ENCODE measurements at regions not wholly inside any gene's neighbourhood (a gene's known extent, or its start where the extent isn't known, plus 50 kb on each side); places are given as distances from the start of the nearest gene placed in this dataset.

DNA sequence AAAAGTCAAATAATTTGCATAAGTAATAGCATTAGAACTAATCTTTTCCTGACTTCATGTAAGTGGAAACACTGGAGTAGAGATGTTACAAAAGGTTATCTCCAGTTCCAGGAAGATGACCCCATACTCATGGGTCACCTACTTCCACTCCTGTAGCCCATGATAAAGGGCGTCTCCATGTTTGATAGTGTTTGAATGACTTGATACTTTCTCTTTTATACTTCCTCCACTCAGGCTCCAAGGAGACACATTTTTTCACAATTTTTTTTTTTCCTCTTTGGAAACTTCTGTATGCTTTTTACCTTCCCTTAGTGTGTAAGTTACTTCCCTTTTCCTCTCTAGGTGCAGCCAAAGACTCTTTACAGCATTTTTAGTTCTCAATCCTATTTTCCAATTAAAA is 382.1 kb upstream of the B3GALT2 start:
- no peak for DNase-seq (ENCODE audit: low read depth, low spot score)
- no peak overlapping the region for H3K4me2 ChIP-seq (ENCODE audit: insufficient read depth, low read length)
- no peak overlapping the region for H3K27ac ChIP-seq (ENCODE audit: insufficient read depth, low read depth, low read length)
- no peaks in the 10 kb centered on the region for H3K4me1 ChIP-seq (ENCODE audit: control insufficient read depth, extremely low read depth, insufficient read depth, low read length)
- H3K9me1 ChIP-seq (replicated peaks; ENCODE audit: control insufficient read depth, extremely low read depth, insufficient read depth, low read length): no peaks in the 10 kb centered on the region
- H3K9ac ChIP-seq (replicated peaks; ENCODE audit: extremely low read depth, insufficient read depth, low read length): no peak overlapping the region
- intact Hi-C loops (cut with micrococcal nuclease) (no loop called here), dilution Hi-C loops (cut with MboI; ENCODE audit: extremely low pct_ligation_motif_present, low sequenced_read_pairs) (no loop called here)
- BruUV-seq (replicated peaks): no TSS peak
- no peaks in the 10 kb centered on the region for H3K9me3 ChIP-seq (replicated peaks; ENCODE audit: control insufficient read depth, insufficient read depth, low read length)
- H3K79me2 ChIP-seq (ENCODE audit: control insufficient read depth, insufficient read depth, low read length): no peaks in the 10 kb centered on the region
- no peak for FAIRE-seq
- no peaks in the 10 kb centered on the region for H3K36me3 ChIP-seq (ENCODE audit: control insufficient read depth in 2 of 2, extremely low read depth in 1 of 2, insufficient read depth in 2 of 2, low read length in 2 of 2)
- no peaks in the 10 kb centered on the region for H3K27me3 ChIP-seq (ENCODE audit: control insufficient read depth in 2 of 2, insufficient read depth in 2 of 2, low read length in 2 of 2)
- H2AFZ ChIP-seq (ENCODE audit: low read depth, low read length): no peak overlapping the region
- H4K20me1 ChIP-seq (replicated peaks; ENCODE audit: control insufficient read depth, extremely low read depth, insufficient read depth, low read length): no peaks in the 10 kb centered on the region
- H3K4me3 ChIP-seq (replicated peaks in 1 of 3; ENCODE audit: insufficient read depth in 1 of 3, low read depth in 1 of 3, low read length in 3 of 3): no peak overlapping the region
- TF ChIP-seq FOS (IDR thresholded peaks at IDR 0.05; ENCODE audit: borderline replicate concordance, insufficient read depth, low read length): no peak
- no peak for TF ChIP-seq EZH2 (IDR thresholded peaks at IDR 0.05; ENCODE audit: borderline replicate concordance, low read depth, low read length, severe bottlenecking)
- no peak for TF ChIP-seq MYC (IDR thresholded peaks at IDR 0.05; ENCODE audit: low read depth, low read length)
- TF ChIP-seq POLR2A (IDR thresholded peaks at IDR 0.05; ENCODE audit: low read depth, low read length): no peak
- TF ChIP-seq, protein P1, sequence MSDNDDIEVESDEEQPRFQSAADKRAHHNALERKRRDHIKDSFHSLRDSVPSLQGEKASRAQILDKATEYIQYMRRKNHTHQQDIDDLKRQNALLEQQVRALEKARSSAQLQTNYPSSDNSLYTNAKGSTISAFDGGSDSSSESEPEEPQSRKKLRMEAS (IDR thresholded peaks at IDR 0.05; ENCODE audit: insufficient read depth, insufficient read length): no peak
- TF ChIP-seq JUN (IDR thresholded peaks at IDR 0.05; ENCODE audit: borderline replicate concordance, insufficient read depth, insufficient read length, low read depth): no peak
- no peak for TF ChIP-seq POLR2AphosphoS5 (IDR thresholded peaks at IDR 0.05; ENCODE audit: insufficient read depth, low read depth, low read length)
- TF ChIP-seq CTCF (IDR thresholded peaks at IDR 0.05; ENCODE audit: extremely low read depth in 1 of 2, insufficient read depth in 1 of 2, low read depth in 1 of 2, low read length in 2 of 2): no peak
- no peak for TF ChIP-seq GATA2 (IDR thresholded peaks at IDR 0.05; ENCODE audit: insufficient read depth, insufficient read length, low read depth, low read length)
- ChIA-PET POLR2A (no interaction called here), CTCF (interaction anchor here (1.5 kb wide), 1 partner anchor 13 kb away, joined by 3 read pairs; no protein-coding TSS in a partner anchor)
